Fibroblast of the conjunctiva (primary cell): ENCODE measurements at regions not wholly inside any gene's neighbourhood (a gene's known extent, or its start where the extent isn't known, plus 50 kb on each side); places are given as distances from the start of the nearest gene placed in this dataset.

Experiments
- DNase-seq: peaks from one replicate; pipeline ENCODE4 v3.0.0-alpha.2; 2010; ENCODE audit warnings: low read depth

GRCh38 chr15:69659454-69660050 lies 206.9 kb downstream of the RPLP1 start:
- no peak for DNase-seq

GRCh38 chr15:69660114-69660513 lies 207.5 kb downstream of the RPLP1 start:
- DNase-seq = no peak

- no peak for DNase-seq
Measured at GRCh38 chr15:69660658-69661405, 208.2 kb downstream of the RPLP1 start.

- no peak for DNase-seq
Measured at GRCh38 chr15:69661446-69661845, 208.8 kb downstream of the RPLP1 start.

GRCh38 chr15:69661871-69662644 lies 209.4 kb downstream of the RPLP1 start:
- DNase-seq = no peak

GRCh38 chr15:69662645-69663000 lies 210.0 kb downstream of the RPLP1 start:
- DNase-seq = no peak

GRCh38 chr15:69663441-69663840 lies 210.8 kb downstream of the RPLP1 start:
- DNase-seq = no peak

- DNase-seq = no peak
Measured at GRCh38 chr15:69663982-69664381, 211.4 kb downstream of the RPLP1 start.

GRCh38 chr15:69664572-69665571 lies 212.3 kb downstream of the RPLP1 start:
- no peak for DNase-seq

- no peak for DNase-seq
Measured at GRCh38 chr15:69665641-69666111, 213.1 kb downstream of the RPLP1 start.

- no peak for DNase-seq
Measured at GRCh38 chr15:69666441-69666882, 213.8 kb downstream of the RPLP1 start.

- DNase-seq = no peak
Measured at GRCh38 chr15:69666921-69667811, 214.5 kb downstream of the RPLP1 start.

GRCh38 chr15:69668039-69668705 lies 215.6 kb downstream of the RPLP1 start:
- no peak for DNase-seq

GRCh38 chr15:69668963-69669362 lies 216.3 kb downstream of the RPLP1 start:
- DNase-seq = no peak

- no peak for DNase-seq
Measured at GRCh38 chr15:69669446-69669845, 216.8 kb downstream of the RPLP1 start.

- no peak for DNase-seq
Measured at GRCh38 chr15:69673291-69673881, 220.8 kb downstream of the RPLP1 start.

- no peak for DNase-seq
Measured at GRCh38 chr15:69675731-69676130, 223.1 kb downstream of the RPLP1 start.

- no peak for DNase-seq
Measured at GRCh38 chr15:69677403-69677802, 224.8 kb downstream of the RPLP1 start.

GRCh38 chr15:69679623-69680228 lies 227.1 kb downstream of the RPLP1 start:
- no peak for DNase-seq
